NCI-H1417 (cell line): ENCODE measurements at regions not wholly inside any gene's neighbourhood (a gene's known extent, or its start where the extent isn't known, plus 50 kb on each side); places are given as distances from the start of the nearest gene placed in this dataset.
"Not testable (repeated sequence)": the region's sequence is repeated elsewhere in the genome, so short reads cannot be mapped to it uniquely, and the experiment has no call there.

Experiments used
- DNase-seq, 3 experiments: peaks; one replicate each; lab custom pipeline; 2025; lab: John Stamatoyannopoulos, UW

DNA sequence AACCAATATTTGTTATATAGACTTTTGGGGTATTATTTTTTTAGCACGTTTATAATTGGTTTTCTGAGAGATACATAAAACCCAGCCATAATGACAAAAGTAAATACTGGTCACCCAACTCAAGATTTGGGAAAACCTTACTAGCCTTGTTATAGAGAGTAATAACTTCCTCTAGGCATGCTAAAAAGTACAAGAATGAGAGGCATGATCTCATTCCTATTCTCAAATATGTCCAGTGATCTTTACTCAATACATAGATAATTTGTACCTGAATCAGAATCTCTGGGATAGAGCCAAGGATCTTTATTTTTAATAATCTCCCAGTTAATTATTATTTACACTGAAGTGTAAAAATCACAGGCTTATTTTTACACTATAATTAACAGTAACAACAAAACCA lies 395.5 kb downstream of the TGIF2LY start:
- DNase-seq = peak in 1 of 3 experiments; percentile 0

DNA sequence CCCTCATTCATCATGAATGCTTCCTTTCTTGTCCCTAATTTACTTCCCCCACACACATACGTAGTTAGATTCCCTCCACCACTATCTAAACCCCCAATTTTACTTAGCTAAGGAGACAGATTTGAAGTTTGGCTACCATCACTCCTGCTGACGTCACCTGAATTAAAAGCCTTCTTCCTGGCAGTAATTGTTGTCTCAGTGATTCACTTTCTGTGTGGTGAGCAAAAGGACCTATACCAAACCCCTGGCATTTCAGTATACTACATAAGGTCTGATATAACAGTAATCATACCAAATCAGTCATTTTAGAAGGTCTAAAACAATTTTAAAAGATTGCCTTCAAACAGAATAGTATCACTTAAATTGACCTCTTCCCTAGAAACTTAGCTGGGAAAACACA lies 396.1 kb downstream of the TGIF2LY start:
- DNase-seq = not testable (repeated sequence)

DNA sequence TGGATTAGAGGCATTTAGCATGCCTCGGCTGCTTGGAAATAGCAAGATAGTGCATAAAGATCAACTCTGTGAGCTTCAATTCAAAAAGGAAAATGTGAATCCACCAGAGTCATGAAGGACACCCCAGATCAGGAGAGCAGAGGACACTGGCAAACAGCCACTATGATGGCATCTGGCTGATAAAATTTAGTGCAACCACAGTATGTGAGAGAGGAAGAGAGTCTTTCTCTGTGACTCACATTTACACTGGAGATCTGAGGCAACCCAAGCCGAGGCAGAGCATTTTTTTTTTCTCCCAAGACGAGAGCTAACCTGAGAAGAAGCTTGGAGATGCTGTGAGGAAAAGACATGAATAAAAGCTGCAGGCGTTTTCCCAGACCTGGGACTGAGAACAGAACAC lies 401.9 kb downstream of the TGIF2LY start:
- not testable (repeated sequence) for DNase-seq

DNA sequence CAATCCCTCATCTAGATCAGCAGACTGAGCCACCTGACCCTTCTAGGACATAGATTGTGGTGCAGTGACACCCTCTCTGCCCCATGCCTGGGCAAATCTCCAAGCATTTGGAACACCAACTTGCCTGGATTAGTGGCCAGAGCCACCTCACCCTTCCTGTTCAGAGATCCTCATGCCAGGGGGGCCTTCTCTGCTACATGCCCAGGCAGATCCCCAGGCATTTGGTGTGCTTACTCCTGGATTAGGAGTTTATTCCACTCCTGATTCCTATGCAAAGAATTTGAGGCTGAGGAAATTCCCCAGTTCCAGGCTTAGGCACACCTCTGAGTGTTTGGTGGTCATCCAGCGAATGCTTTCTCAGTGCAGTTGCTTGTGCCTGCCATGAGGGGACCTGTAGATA lies 402.9 kb downstream of the TGIF2LY start:
- not testable (repeated sequence) for DNase-seq
